Transverse colon (tissue), 4 donors: ENCODE measurements at regions not wholly inside any gene's neighbourhood (a gene's known extent, or its start where the extent isn't known, plus 50 kb on each side); places are given as distances from the start of the nearest gene placed in this dataset.

Source experiments
- DNase-seq: peaks from one replicate; pipeline ENCODE4 v3.0.0-alpha.2; 2019
- H3K27ac ChIP-seq, 4 donors: fragments of 200-600 bp; sonication (generic); 2 replicates each; pipeline ENCODE4 v1.5.1; 2016 to 2018; ENCODE audit warnings: inconsistent platforms in 4 of 4
- H3K27me3 ChIP-seq: fragments of 200-600 bp; sonication (generic); 2 replicates; pipeline ENCODE4 v1.5.1; 2017; ENCODE audit warnings: inconsistent platforms
- H3K36me3 ChIP-seq, 4 donors: fragments of 200-600 bp; sonication (generic); 2 replicates each; pipeline ENCODE4 v1.5.1; 2017 to 2019; ENCODE audit warnings: inconsistent platforms in 4 of 4
- H3K4me1 ChIP-seq, 4 donors: fragments of 200-600 bp; sonication (generic); 2 replicates each; pipeline ENCODE4 v1.5.1; 2017 to 2020; ENCODE audit warnings: inconsistent platforms in 4 of 4
- H3K4me3 ChIP-seq, 4 donors: fragments of 200-600 bp; sonication (generic); 1 replicate in 1 of 4; 2 replicates in 3 of 4; pipeline versions ENCODE4 v1.5.1 to v1.6.1; 2017 to 2019; ENCODE audit warnings: inconsistent platforms in 4 of 4
- H3K9me3 ChIP-seq, 2 donors: fragments of 200-600 bp; sonication (generic); 2 replicates each; pipeline ENCODE4 v1.5.1; 2017 to 2019; ENCODE audit warnings: inconsistent platforms in 2 of 2
- EP300 ChIP-seq: sonication (generic); formaldehyde crosslinking; IDR thresholded peaks from one replicate; pipeline ENCODE4 v1.6.1; 2017; ENCODE audit warnings: antibody characterized with exemption, low read depth
- POLR2A ChIP-seq: fragments of 450-650 bp; IDR thresholded peaks from one replicate; pipeline ENCODE4 v1.6.1; 2016; ENCODE audit warnings: antibody characterized with exemption, mild to moderate bottlenecking, moderate library complexity
- POLR2AphosphoS5 ChIP-seq, 3 donors: sonication (generic); formaldehyde crosslinking; IDR thresholded peaks; one replicate each; pipeline ENCODE4 v1.6.1; 2016; ENCODE audit warnings: antibody characterized with exemption in 3 of 3
- WGBS, 2 donors: methylation state at CpG; one replicate each; pipeline ENCODE4 v1.1.5; 2018; ENCODE audit warnings: low coverage in 1 of 2; 5-methylcytosine and 5-hydroxymethylcytosine counted together
- in situ Hi-C, 4 donors: fragments of 200-750 bp; cut with MboI; loops; one replicate each; pipeline versions ENCODE4 v1.15.0 to v1.15.1; 2017; ENCODE audit warnings: low sequenced_read_pairs in 3 of 4, low pct_ligation_motif_present in 1 of 4, low pct_unique_long_range_greater_than_20kb in 1 of 4
- intact Hi-C: fragments of 100-400 bp; cut with DNase I; formaldehyde crosslinking; loops from one replicate; pipeline ENCODE4 v1.15.1; 2023; ENCODE audit warnings: low total_unique reads
- TF ChIP-seq, protein P1 (sequence below), 5 experiments: fragments of 200-600 bp in 3 of 5; fragments of 450-650 bp in 2 of 5; sonication (generic) in 3 of 5; IDR thresholded peaks; 1 replicate in 2 of 5; 2 replicates in 3 of 5; pipeline ENCODE4 v1.5.1; 2016 to 2017; ENCODE audit warnings: antibody characterized with exemption in 5 of 5, inconsistent platforms in 3 of 5, mild to moderate bottlenecking in 2 of 5, moderate library complexity in 1 of 5

- 44 to 52% methylated on average over 5 to 6 of the region's 6 CpGs for WGBS, 2 donors
- intact Hi-C loops (no loop called here), in situ Hi-C loops (no loop called here)
- no peaks in the 10 kb centered on the region for H3K36me3 ChIP-seq
- no peaks in the 10 kb centered on the region for H3K4me1 ChIP-seq
- TF ChIP-seq, protein P1, sequence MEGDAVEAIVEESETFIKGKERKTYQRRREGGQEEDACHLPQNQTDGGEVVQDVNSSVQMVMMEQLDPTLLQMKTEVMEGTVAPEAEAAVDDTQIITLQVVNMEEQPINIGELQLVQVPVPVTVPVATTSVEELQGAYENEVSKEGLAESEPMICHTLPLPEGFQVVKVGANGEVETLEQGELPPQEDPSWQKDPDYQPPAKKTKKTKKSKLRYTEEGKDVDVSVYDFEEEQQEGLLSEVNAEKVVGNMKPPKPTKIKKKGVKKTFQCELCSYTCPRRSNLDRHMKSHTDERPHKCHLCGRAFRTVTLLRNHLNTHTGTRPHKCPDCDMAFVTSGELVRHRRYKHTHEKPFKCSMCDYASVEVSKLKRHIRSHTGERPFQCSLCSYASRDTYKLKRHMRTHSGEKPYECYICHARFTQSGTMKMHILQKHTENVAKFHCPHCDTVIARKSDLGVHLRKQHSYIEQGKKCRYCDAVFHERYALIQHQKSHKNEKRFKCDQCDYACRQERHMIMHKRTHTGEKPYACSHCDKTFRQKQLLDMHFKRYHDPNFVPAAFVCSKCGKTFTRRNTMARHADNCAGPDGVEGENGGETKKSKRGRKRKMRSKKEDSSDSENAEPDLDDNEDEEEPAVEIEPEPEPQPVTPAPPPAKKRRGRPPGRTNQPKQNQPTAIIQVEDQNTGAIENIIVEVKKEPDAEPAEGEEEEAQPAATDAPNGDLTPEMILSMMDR (IDR thresholded peaks at IDR 0.05), result no peak
- no peak for DNase-seq
- H3K9me3 ChIP-seq, result no peaks in the 10 kb centered on the region
- H3K27me3 ChIP-seq, result no peaks in the 10 kb centered on the region
- H3K27ac ChIP-seq, result no peak overlapping the region
- no peak overlapping the region for H3K4me3 ChIP-seq
These were observed 155.1 kb upstream of the CNTN4 start for GRCh38 chr3:1943395-1944118.

GRCh38 chr3:1945698-1946097 lies 153.0 kb upstream of the CNTN4 start:
- Histone ChIP-seq H3K9me3 (no peaks in the 10 kb centered on the region), H3K4me1 (no peaks in the 10 kb centered on the region), H3K27me3 (no peaks in the 10 kb centered on the region), H3K4me3 (no peak overlapping the region), H3K36me3 (no peaks in the 10 kb centered on the region), H3K27ac (no peak overlapping the region)
- no peak for TF ChIP-seq EP300
- TF ChIP-seq POLR2AphosphoS5 (IDR thresholded peaks at IDR 0.05), result no peak
- no peak for TF ChIP-seq POLR2A
- TF ChIP-seq, protein P1 (IDR thresholded peaks at IDR 0.05), result no peak
- in situ Hi-C loops, result no loop called here
- intact Hi-C loops, result no loop called here
- no peak for DNase-seq

- in situ Hi-C loops (no loop called here), intact Hi-C loops (no loop called here)
- TF ChIP-seq POLR2A, result no peak
- TF ChIP-seq POLR2AphosphoS5 (IDR thresholded peaks at IDR 0.05), result no peak
- TF ChIP-seq, protein P1 (IDR thresholded peaks at IDR 0.05), result no peak
- TF ChIP-seq EP300, result no peak
These were observed 145.1 kb upstream of the CNTN4 start for GRCh38 chr3:1953536-1953935.

DNA sequence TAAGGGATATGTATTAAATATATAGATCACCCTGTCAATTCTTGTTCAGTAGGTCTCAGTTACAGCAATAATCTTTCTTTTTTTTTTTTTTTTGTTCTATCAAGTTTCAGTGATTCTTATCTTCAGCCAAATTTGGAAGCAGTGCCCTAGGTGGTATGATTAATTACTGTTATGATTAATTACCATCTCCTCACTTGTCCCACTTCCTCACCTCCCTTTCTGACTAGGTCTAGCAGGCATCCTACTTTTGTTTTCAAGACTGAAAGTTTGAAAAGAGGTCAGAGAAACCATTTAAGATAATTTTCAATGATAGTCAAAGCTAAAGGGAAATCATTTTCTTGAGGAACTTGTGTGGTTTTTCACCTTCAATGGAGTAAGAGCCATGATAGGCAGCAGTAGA lies 144.0 kb upstream of the CNTN4 start:
- Histone ChIP-seq H3K27ac (no peak overlapping the region), H3K36me3 (no peaks in the 10 kb centered on the region), H3K9me3 (no peaks in the 10 kb centered on the region), H3K27me3 (no peaks in the 10 kb centered on the region), H3K4me1 (no peaks in the 10 kb centered on the region), H3K4me3 (no peak overlapping the region)
- in situ Hi-C loops (no loop called here), intact Hi-C loops (no loop called here)
- no peak for DNase-seq
- TF ChIP-seq EP300, result no peak
- no peak for TF ChIP-seq POLR2A
- TF ChIP-seq, protein P1 (IDR thresholded peaks at IDR 0.05), result no peak
- TF ChIP-seq POLR2AphosphoS5 (IDR thresholded peaks at IDR 0.05), result no peak

More at GRCh38 chr3:1953536-1953935, 145.1 kb upstream of the CNTN4 start:
- 75 to 78% methylated on average over 5 to 7 of the region's 7 CpGs for WGBS, 2 donors
- no peaks in the 10 kb centered on the region for H3K36me3 ChIP-seq
- H3K27me3 ChIP-seq, result no peaks in the 10 kb centered on the region
- no peaks in the 10 kb centered on the region for H3K4me1 ChIP-seq
- DNase-seq, result no peak
- H3K4me3 ChIP-seq, result no peak overlapping the region
- no peak overlapping the region for H3K27ac ChIP-seq
- no peaks in the 10 kb centered on the region for H3K9me3 ChIP-seq
